ENCODE measurements at regions not wholly inside any gene's neighbourhood (a gene's known extent, or its start where the extent isn't known, plus 50 kb on each side); places are given as distances from the start of the nearest gene placed in this dataset.

GRCh38 chr13:74214321-74214720 lies 80.1 kb upstream of the KLF12 start:
- no peak for TF ChIP-seq JUND (IDR thresholded peaks at IDR 0.05; ENCODE audit: low read depth, low read length)
- no peak for TF ChIP-seq CHD2 (IDR thresholded peaks at IDR 0.05; ENCODE audit: borderline replicate concordance, low read depth, low read length)
- no peak for TF ChIP-seq CEBPB (IDR thresholded peaks at IDR 0.05; ENCODE audit: borderline replicate concordance in 1 of 2, low read depth in 2 of 2, low read length in 2 of 2)
- TF ChIP-seq, protein P1, sequence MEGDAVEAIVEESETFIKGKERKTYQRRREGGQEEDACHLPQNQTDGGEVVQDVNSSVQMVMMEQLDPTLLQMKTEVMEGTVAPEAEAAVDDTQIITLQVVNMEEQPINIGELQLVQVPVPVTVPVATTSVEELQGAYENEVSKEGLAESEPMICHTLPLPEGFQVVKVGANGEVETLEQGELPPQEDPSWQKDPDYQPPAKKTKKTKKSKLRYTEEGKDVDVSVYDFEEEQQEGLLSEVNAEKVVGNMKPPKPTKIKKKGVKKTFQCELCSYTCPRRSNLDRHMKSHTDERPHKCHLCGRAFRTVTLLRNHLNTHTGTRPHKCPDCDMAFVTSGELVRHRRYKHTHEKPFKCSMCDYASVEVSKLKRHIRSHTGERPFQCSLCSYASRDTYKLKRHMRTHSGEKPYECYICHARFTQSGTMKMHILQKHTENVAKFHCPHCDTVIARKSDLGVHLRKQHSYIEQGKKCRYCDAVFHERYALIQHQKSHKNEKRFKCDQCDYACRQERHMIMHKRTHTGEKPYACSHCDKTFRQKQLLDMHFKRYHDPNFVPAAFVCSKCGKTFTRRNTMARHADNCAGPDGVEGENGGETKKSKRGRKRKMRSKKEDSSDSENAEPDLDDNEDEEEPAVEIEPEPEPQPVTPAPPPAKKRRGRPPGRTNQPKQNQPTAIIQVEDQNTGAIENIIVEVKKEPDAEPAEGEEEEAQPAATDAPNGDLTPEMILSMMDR (IDR thresholded peaks at IDR 0.05 in 2 of 3, conservative IDR thresholded peaks at IDR 0.05 in 1 of 3; ENCODE audit: control insufficient read depth in 2 of 3, extremely low read depth in 1 of 3, insufficient read depth in 1 of 3, low read depth in 3 of 3, low read length in 3 of 3) = no peak
- no peak for TF ChIP-seq EZH2 (IDR thresholded peaks at IDR 0.05; ENCODE audit: borderline replicate concordance, control insufficient read depth, low read depth, low read length)
- no peak for TF ChIP-seq SIX5 (IDR thresholded peaks at IDR 0.05; ENCODE audit: low read depth, low read length, severe bottlenecking)
- TF ChIP-seq EP300 (IDR thresholded peaks at IDR 0.05; ENCODE audit: borderline replicate concordance in 1 of 2, control insufficient read depth in 1 of 2, low read depth in 2 of 2, low read length in 2 of 2) = no peak
- TF ChIP-seq NBN (IDR thresholded peaks at IDR 0.05) = no peak
- TF ChIP-seq CREM (IDR thresholded peaks at IDR 0.05; ENCODE audit: low read depth) = no peak
